ENCODE measurements at regions not wholly inside any gene's neighbourhood (a gene's known extent, or its start where the extent isn't known, plus 50 kb on each side); places are given as distances from the start of the nearest gene placed in this dataset.

- Histone ChIP-seq H4K20me1 (ENCODE audit: control insufficient read depth, insufficient read depth, low read length, poor library complexity, severe bottlenecking) (no peaks in the 10 kb centered on the region), H3K4me2 (replicated peaks; ENCODE audit: low read depth, low read length, poor library complexity, severe bottlenecking) (no peak overlapping the region), H2AFZ (ENCODE audit: insufficient read depth, low read depth, low read length, poor library complexity, severe bottlenecking) (no peak overlapping the region), H3K4me1 (ENCODE audit: control insufficient read depth in 2 of 2, insufficient read depth in 2 of 2, low read length in 2 of 2) (no peaks in the 10 kb centered on the region), H3K79me2 (ENCODE audit: control insufficient read depth, insufficient read depth, low read length) (no peaks in the 10 kb centered on the region), H3K9me3 (ENCODE audit: control extremely low read depth in 1 of 3, control insufficient read depth in 2 of 3, insufficient read depth in 1 of 3, low read length in 2 of 3) (no peaks in the 10 kb centered on the region), H3K27me3 (replicated peaks in 1 of 4; ENCODE audit: control extremely low read depth in 1 of 4, control insufficient read depth in 3 of 4, insufficient read depth in 4 of 4, low read length in 3 of 4) (no peaks in the 10 kb centered on the region), H3K27ac (ENCODE audit: low read length in 2 of 2) (no peak overlapping the region), H3K9ac (ENCODE audit: low read length) (no peak overlapping the region), H3K36me3 (replicated peaks in 1 of 2; ENCODE audit: control extremely low read depth in 1 of 2, control insufficient read depth in 1 of 2, extremely low read depth in 1 of 2, insufficient read depth in 2 of 2, low read length in 1 of 2) (no peaks in the 10 kb centered on the region), H3K4me3 (ENCODE audit: control extremely low read depth in 1 of 5, extremely low read depth in 1 of 5, insufficient read depth in 1 of 5, low read depth in 2 of 5, low read length in 4 of 5) (no peak overlapping the region)
- ATAC-seq (ENCODE audit: low read depth) (no peak), DNase-seq (no peak)
- intact Hi-C loops (cut with micrococcal nuclease): no loop called here
- ChIA-PET POLR2A (no interaction called here), CTCF (no interaction called here)
- Mint-ChIP-seq H3K9me3 (ENCODE audit: insufficient read depth) (no peaks in the 10 kb centered on the region), H3K4me1 (no peaks in the 10 kb centered on the region), H3K27ac (no peak overlapping the region), H3K27me3 (no peaks in the 10 kb centered on the region), H3K4me3 (no peak overlapping the region)
- no peak for TF ChIP-seq CTCF (IDR thresholded peaks at IDR 0.05)
- no peak for TF ChIP-seq EZH2 (IDR thresholded peaks at IDR 0.05; ENCODE audit: borderline replicate concordance, insufficient read depth, low read depth, low read length, poor library complexity, severe bottlenecking)
Observed at GRCh38 chr10:109106604-109107003, 816.7 kb downstream of the XPNPEP1 start.

GRCh38 chr10:109105725-109106124 is 817.6 kb downstream of the XPNPEP1 start:
- Histone ChIP-seq H3K9ac (ENCODE audit: low read length) (no peak overlapping the region), H3K27me3 (replicated peaks in 1 of 4; ENCODE audit: control extremely low read depth in 1 of 4, control insufficient read depth in 3 of 4, insufficient read depth in 4 of 4, low read length in 3 of 4) (no peaks in the 10 kb centered on the region), H3K36me3 (replicated peaks in 1 of 2; ENCODE audit: control extremely low read depth in 1 of 2, control insufficient read depth in 1 of 2, extremely low read depth in 1 of 2, insufficient read depth in 2 of 2, low read length in 1 of 2) (no peaks in the 10 kb centered on the region), H3K4me3 (ENCODE audit: control extremely low read depth in 1 of 5, extremely low read depth in 1 of 5, insufficient read depth in 1 of 5, low read depth in 2 of 5, low read length in 4 of 5) (no peak overlapping the region), H4K20me1 (ENCODE audit: control insufficient read depth, insufficient read depth, low read length, poor library complexity, severe bottlenecking) (no peaks in the 10 kb centered on the region), H3K9me3 (ENCODE audit: control extremely low read depth in 1 of 3, control insufficient read depth in 2 of 3, insufficient read depth in 1 of 3, low read length in 2 of 3) (no peaks in the 10 kb centered on the region), H3K4me1 (ENCODE audit: control insufficient read depth in 2 of 2, insufficient read depth in 2 of 2, low read length in 2 of 2) (no peaks in the 10 kb centered on the region), H2AFZ (ENCODE audit: insufficient read depth, low read depth, low read length, poor library complexity, severe bottlenecking) (no peak overlapping the region), H3K27ac (ENCODE audit: low read length in 2 of 2) (no peak overlapping the region), H3K79me2 (ENCODE audit: control insufficient read depth, insufficient read depth, low read length) (no peaks in the 10 kb centered on the region), H3K4me2 (replicated peaks; ENCODE audit: low read depth, low read length, poor library complexity, severe bottlenecking) (no peak overlapping the region)
- CTCF ChIA-PET: no interaction called here
- Mint-ChIP-seq H3K4me1 (no peaks in the 10 kb centered on the region), H3K27ac (no peak overlapping the region), H3K9me3 (ENCODE audit: insufficient read depth) (no peaks in the 10 kb centered on the region), H3K27me3 (no peaks in the 10 kb centered on the region), H3K4me3 (no peak overlapping the region)
- WGBS (ENCODE audit: insufficient coverage): 50% methylated on average over 1 of the region's 2 CpGs
- DNase-seq: no peak
- TF ChIP-seq EZH2 (IDR thresholded peaks at IDR 0.05; ENCODE audit: borderline replicate concordance, insufficient read depth, low read depth, low read length, poor library complexity, severe bottlenecking) (no peak), CTCF (IDR thresholded peaks at IDR 0.05) (no peak)
- POLR2A ChIA-PET: no interaction called here
- no peak for ATAC-seq (ENCODE audit: low read depth)
- intact Hi-C loops (cut with micrococcal nuclease): no loop called here

Data from B cell (primary cell).